IMR-90 (cell line): ENCODE measurements at regions not wholly inside any gene's neighbourhood (a gene's known extent, or its start where the extent isn't known, plus 50 kb on each side); places are given as distances from the start of the nearest gene placed in this dataset.

Experiments
- ATAC-seq: fragments of 200-7000 bp; cut with Tn5 transposase; 2 replicates; pipeline ENCODE4 v1.9.1; 2020; ENCODE audit warnings: low read depth, mild to moderate bottlenecking, moderate library complexity
- BruUV-seq: library from RNA; stranded (reverse); fragments of 400-500 nt; replicated peaks from 2 replicates; lab custom pipeline; 2021; lab: Mats Ljungman, UMichigan
- CTCF ChIA-PET: fragments of 300-600 bp; formaldehyde crosslinking; extraction: SDS; loops from one replicate; lab custom pipeline; 2021; ENCODE audit warnings: antibody characterized with exemption; lab: Yijun Ruan, JAX
- POLR2A ChIA-PET: fragments of 300-600 bp; sonication (Branson Sonifier 250); formaldehyde crosslinking; loops from one replicate; lab custom pipeline; 2022; ENCODE audit warnings: antibody characterized with exemption; ENCODE audit not compliant: unreplicated experiment; lab: Charles Lee
- DNase-seq: peaks from one replicate; pipeline ENCODE4 v3.0.0; 2013
- H2AFZ ChIP-seq: replicated peaks from 2 replicates; pipeline ENCODE3; 2013; ENCODE audit warnings: low read length, mild to moderate bottlenecking; ENCODE audit not compliant: poor library complexity
- H2AK5ac ChIP-seq: 2 replicates; pipeline ENCODE4 v1.6.1; 2013; ENCODE audit warnings: low read depth, low read length, inconsistent platforms
- H2AK9ac ChIP-seq: replicated peaks from 2 replicates; pipeline ENCODE3; 2013; ENCODE audit warnings: mild to moderate bottlenecking, low read depth, low read length, moderate library complexity; ENCODE audit not compliant: poor library complexity
- H2BK120ac ChIP-seq: 2 replicates; pipeline ENCODE4 v1.6.1; 2013; ENCODE audit warnings: low read depth, low read length, inconsistent platforms
- H2BK15ac ChIP-seq: 3 replicates; pipeline ENCODE4 v1.6.1; 2013; ENCODE audit warnings: low read depth, low read length, inconsistent platforms
- H2BK20ac ChIP-seq: 2 replicates; pipeline ENCODE4 v1.6.1; 2013; ENCODE audit warnings: low read depth, mild to moderate bottlenecking, inconsistent platforms, low read length, moderate library complexity
- H2BK5ac ChIP-seq: 2 replicates; pipeline ENCODE4 v1.6.1; 2013; ENCODE audit warnings: mild to moderate bottlenecking, low read depth, low read length, inconsistent platforms; ENCODE audit not compliant: poor library complexity, severe bottlenecking
- H3K14ac ChIP-seq: replicated peaks from 2 replicates; pipeline ENCODE4 v1.6.1; 2013; ENCODE audit warnings: low read depth, low read length, inconsistent platforms
- H3K18ac ChIP-seq: 2 replicates; pipeline ENCODE4 v1.6.1; 2013; ENCODE audit warnings: low read depth, low read length, control low read depth
- H3K23ac ChIP-seq: 2 replicates; pipeline ENCODE4 v1.6.1; 2013; ENCODE audit warnings: low read depth, low read length, inconsistent platforms
- H3K27ac ChIP-seq: 2 replicates; pipeline ENCODE4 v1.5.1; 2013; ENCODE audit warnings: mild to moderate bottlenecking, control low read depth, low read length; ENCODE audit not compliant: insufficient read depth
- H3K27me3 ChIP-seq: 2 replicates; pipeline ENCODE4 v1.6.1; 2013; ENCODE audit warnings: low read length; ENCODE audit not compliant: control insufficient read depth, insufficient read depth
- H3K36me3 ChIP-seq: 2 replicates; pipeline ENCODE4 v1.6.1; 2013; ENCODE audit warnings: low read length, mixed read lengths; ENCODE audit not compliant: control insufficient read depth, insufficient read depth
- H3K4ac ChIP-seq: 2 replicates; pipeline ENCODE4 v1.6.1; 2013; ENCODE audit warnings: low read depth, low read length, inconsistent platforms
- H3K4me1 ChIP-seq: 2 replicates; pipeline ENCODE4 v1.6.1; 2013; ENCODE audit warnings: low read length, mixed read lengths; ENCODE audit not compliant: control insufficient read depth, insufficient read depth
- H3K4me2 ChIP-seq: 2 replicates; pipeline ENCODE4 v1.6.1; 2013; ENCODE audit warnings: low read depth, mild to moderate bottlenecking, control low read depth, low read length, moderate library complexity
- H3K4me3 ChIP-seq: 2 replicates; pipeline ENCODE4 v1.5.1; 2013; ENCODE audit warnings: low read depth, mild to moderate bottlenecking, control low read depth, low read length, moderate library complexity; ENCODE audit not compliant: insufficient read depth
- H3K56ac ChIP-seq: 2 replicates; pipeline ENCODE4 v1.6.1; 2013; ENCODE audit warnings: low read length, inconsistent platforms; ENCODE audit not compliant: insufficient read depth; ENCODE audit errors: extremely low read depth
- H3K79me1 ChIP-seq, 2 experiments: 2 replicates each; pipeline ENCODE4 v1.6.1; 2013; ENCODE audit warnings: low read length in 2 of 2, inconsistent platforms in 1 of 2, low read depth in 1 of 2
- H3K9ac ChIP-seq: 2 replicates; pipeline ENCODE4 v1.6.1; 2013; ENCODE audit warnings: low read depth, low read length, control low read depth
- H3K9me1 ChIP-seq: 2 replicates; pipeline ENCODE4 v1.6.1; 2013; ENCODE audit warnings: low read length, inconsistent platforms; ENCODE audit not compliant: insufficient read depth
- H3K9me3 ChIP-seq: 2 replicates; pipeline ENCODE4 v1.6.1; 2013; ENCODE audit warnings: low read length; ENCODE audit not compliant: control insufficient read depth, insufficient read depth
- H4K20me1 ChIP-seq: 2 replicates; pipeline ENCODE4 v1.6.1; 2013; ENCODE audit warnings: low read length, inconsistent platforms; ENCODE audit not compliant: insufficient read depth
- H4K5ac ChIP-seq: 2 replicates; pipeline ENCODE4 v1.6.1; 2013; ENCODE audit warnings: mild to moderate bottlenecking, low read depth, low read length, control low read depth
- H4K8ac ChIP-seq, 2 experiments: 2 replicates each; pipeline ENCODE4 v1.6.1; 2013; ENCODE audit warnings: low read depth in 2 of 2, low read length in 2 of 2, control low read depth in 1 of 2, inconsistent platforms in 1 of 2
- H4K91ac ChIP-seq: 2 replicates; pipeline ENCODE4 v1.6.1; 2013; ENCODE audit warnings: low read depth, low read length, inconsistent platforms; ENCODE audit not compliant: insufficient read depth
- CHD1 ChIP-seq: IDR thresholded peaks from 2 replicates; pipeline ENCODE4 v1.6.1; 2012; ENCODE audit warnings: low read depth, low read length, improper control_type of control experiment
- ELK1 ChIP-seq: fragments of 150-350 bp; IDR thresholded peaks from 2 replicates; pipeline ENCODE4 v1.6.1; 2016; ENCODE audit warnings: low read depth, mild to moderate bottlenecking, low read length, moderate library complexity, borderline replicate concordance
- POLR2A ChIP-seq: IDR thresholded peaks from 2 replicates; pipeline ENCODE4 v1.6.1; 2012; ENCODE audit warnings: mild to moderate bottlenecking, low read depth, low read length
- USF2 ChIP-seq: fragments of 150-350 bp; IDR thresholded peaks from 2 replicates; pipeline ENCODE4 v1.6.1; 2017; ENCODE audit warnings: mild to moderate bottlenecking, antibody characterized with exemption, low read length, low read depth
- WGBS, 2 experiments: methylation state at CpG; one replicate each; pipeline versions ENCODE4 v1.1.5 to v1.1.7; 2013; ENCODE audit warnings: missing lambda C conversion rate in 2 of 2; ENCODE audit not compliant: insufficient read length in 1 of 2; ENCODE audit errors: extremely low coverage in 2 of 2; 5-methylcytosine and 5-hydroxymethylcytosine counted together
- dilution Hi-C: fragments of 300-500 bp; cut with HindIII; formaldehyde crosslinking; loops from one replicate; pipeline ENCODE4 v1.14.3; 2018; ENCODE audit warnings: low sequenced_read_pairs; ENCODE audit not compliant: unreplicated experiment
- in situ Hi-C: fragments of 300-500 bp; cut with MboI; formaldehyde crosslinking; loops from 3 replicates; pipeline ENCODE4 v1.14.3; 2019; ENCODE audit warnings: low sequenced_read_pairs, inconsistent platforms, mixed read lengths
- intact Hi-C: fragments of 100-400 bp; cut with micrococcal nuclease; formaldehyde crosslinking; loops from 2 replicates; pipeline ENCODE4 v1.10.0; 2022

DNA sequence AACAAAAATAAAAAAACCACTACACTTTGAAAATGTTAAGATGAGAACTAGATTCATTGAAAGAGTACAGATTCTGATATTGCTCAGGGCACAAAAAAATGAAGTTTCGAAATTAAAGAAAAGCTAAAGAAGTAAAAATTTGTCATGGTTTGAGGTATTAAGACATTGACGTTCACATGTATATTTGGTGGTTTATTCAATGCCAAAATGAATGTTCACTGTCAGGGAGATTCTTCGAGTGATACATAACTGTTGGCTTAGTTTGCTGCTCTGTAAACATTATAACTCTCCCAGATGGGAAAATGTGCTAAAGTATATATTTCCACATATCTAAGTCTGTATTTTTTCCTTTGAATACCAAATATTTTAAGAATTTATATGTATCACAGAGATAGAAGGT lies 345.0 kb downstream of the SEMA3D start:
- Histone ChIP-seq H3K18ac (no peak overlapping the region), H3K4me3 (no peak overlapping the region), H2BK120ac (no peak overlapping the region), H3K4me2 (no peak overlapping the region), H2BK20ac (no peak overlapping the region), H4K5ac (no peak overlapping the region), H3K23ac (no peak overlapping the region), H3K14ac (no peak overlapping the region), H2AK5ac (no peak overlapping the region), H3K9me1 (no peaks in the 10 kb centered on the region), H4K20me1 (no peaks in the 10 kb centered on the region), H4K91ac (no peak overlapping the region), H3K9me3 (no peaks in the 10 kb centered on the region), H4K8ac (no peak overlapping the region), H2BK15ac (no peak overlapping the region), H2AK9ac (no peak overlapping the region), H3K79me1 (no peaks in the 10 kb centered on the region), H3K9ac (no peak overlapping the region), H3K56ac (no peak overlapping the region), H3K27me3 (no peaks in the 10 kb centered on the region), H2BK5ac (no peak overlapping the region), H3K27ac (no peak overlapping the region), H3K4ac (no peak overlapping the region), H3K36me3 (no peaks in the 10 kb centered on the region), H3K4me1 (no peaks in the 10 kb centered on the region), H2AFZ (no peak overlapping the region)
- WGBS, 2 experiments: no CpG with 5 or more reads among the region's 3 CpGs
- ATAC-seq (peak; percentile 54), DNase-seq (peak; percentile 74)
- no TSS peak for BruUV-seq
- CTCF ChIA-PET: no interaction called here
- POLR2A ChIA-PET: no interaction called here
- intact Hi-C loops (no loop called here), in situ Hi-C loops (no loop called here), dilution Hi-C loops (no loop called here)
- TF ChIP-seq POLR2A: no peak
- TF ChIP-seq CHD1: no peak
- no peak for TF ChIP-seq ELK1
- TF ChIP-seq USF2: no peak
